Cardiac fibroblast (primary cell): ENCODE measurements at regions not wholly inside any gene's neighbourhood (a gene's known extent, or its start where the extent isn't known, plus 50 kb on each side); places are given as distances from the start of the nearest gene placed in this dataset.

Source experiments
- DNase-seq, 2 donors: peaks; one replicate each; pipeline versions ENCODE4 v3.0.0 to v3.0.0-alpha.2; 2010; ENCODE audit warnings: low read depth in 2 of 2
- H3K4me3 ChIP-seq, 2 donors: replicated peaks in 1 of 2; 1 replicate in 1 of 2; 2 replicates in 1 of 2; pipeline ENCODE4 v1.5.1; 2011; ENCODE audit warnings: low read depth in 2 of 2, low read length in 2 of 2, mild to moderate bottlenecking in 2 of 2, moderate library complexity in 1 of 2
- CTCF ChIP-seq: IDR thresholded peaks from one replicate; pipeline ENCODE4 v1.5.1; 2011; ENCODE audit warnings: low read depth, mild to moderate bottlenecking, low read length, inconsistent platforms

GRCh38 chr12:83660727-83661358 lies 974.1 kb downstream of the TMTC2 start:
- TF ChIP-seq CTCF = no peak
- DNase-seq = no peak
- no peak overlapping the region for H3K4me3 ChIP-seq

GRCh38 chr12:83659321-83659720 lies 972.6 kb downstream of the TMTC2 start:
- TF ChIP-seq CTCF = no peak
- DNase-seq = no peak

GRCh38 chr12:83656004-83656403 lies 969.3 kb downstream of the TMTC2 start:
- TF ChIP-seq CTCF = no peak
- no peak overlapping the region for H3K4me3 ChIP-seq
- no peak for DNase-seq

More at GRCh38 chr12:83659321-83659720, 972.6 kb downstream of the TMTC2 start:
- no peak overlapping the region for H3K4me3 ChIP-seq

GRCh38 chr12:83642205-83642604 lies 955.5 kb downstream of the TMTC2 start:
- H3K4me3 ChIP-seq = no peak overlapping the region
- TF ChIP-seq CTCF = no peak
- no peak for DNase-seq

- H3K4me3 ChIP-seq = no peak overlapping the region
- no peak for TF ChIP-seq CTCF
- no peak for DNase-seq
Observed at GRCh38 chr12:83641789-83642188, 955.1 kb downstream of the TMTC2 start.

GRCh38 chr12:83634726-83635267 lies 948.1 kb downstream of the TMTC2 start:
- H3K4me3 ChIP-seq = no peak overlapping the region
- TF ChIP-seq CTCF = no peak
- no peak for DNase-seq

- TF ChIP-seq CTCF = no peak
- H3K4me3 ChIP-seq = no peak overlapping the region
- no peak for DNase-seq
Observed at GRCh38 chr12:83630526-83630925, 943.8 kb downstream of the TMTC2 start.
